ENCODE measurements at regions not wholly inside any gene's neighbourhood (a gene's known extent, or its start where the extent isn't known, plus 50 kb on each side); places are given as distances from the start of the nearest gene placed in this dataset.

GRCh38 chr12:65557438-65558181 lies 266.7 kb upstream of the HMGA2 start:
- TF ChIP-seq, protein P1, sequence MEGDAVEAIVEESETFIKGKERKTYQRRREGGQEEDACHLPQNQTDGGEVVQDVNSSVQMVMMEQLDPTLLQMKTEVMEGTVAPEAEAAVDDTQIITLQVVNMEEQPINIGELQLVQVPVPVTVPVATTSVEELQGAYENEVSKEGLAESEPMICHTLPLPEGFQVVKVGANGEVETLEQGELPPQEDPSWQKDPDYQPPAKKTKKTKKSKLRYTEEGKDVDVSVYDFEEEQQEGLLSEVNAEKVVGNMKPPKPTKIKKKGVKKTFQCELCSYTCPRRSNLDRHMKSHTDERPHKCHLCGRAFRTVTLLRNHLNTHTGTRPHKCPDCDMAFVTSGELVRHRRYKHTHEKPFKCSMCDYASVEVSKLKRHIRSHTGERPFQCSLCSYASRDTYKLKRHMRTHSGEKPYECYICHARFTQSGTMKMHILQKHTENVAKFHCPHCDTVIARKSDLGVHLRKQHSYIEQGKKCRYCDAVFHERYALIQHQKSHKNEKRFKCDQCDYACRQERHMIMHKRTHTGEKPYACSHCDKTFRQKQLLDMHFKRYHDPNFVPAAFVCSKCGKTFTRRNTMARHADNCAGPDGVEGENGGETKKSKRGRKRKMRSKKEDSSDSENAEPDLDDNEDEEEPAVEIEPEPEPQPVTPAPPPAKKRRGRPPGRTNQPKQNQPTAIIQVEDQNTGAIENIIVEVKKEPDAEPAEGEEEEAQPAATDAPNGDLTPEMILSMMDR (IDR thresholded peaks at IDR 0.05): no peak
- TF ChIP-seq POLR2A (IDR thresholded peaks at IDR 0.05): no peak
